H7 (cell line): ENCODE measurements at regions not wholly inside any gene's neighbourhood (a gene's known extent, or its start where the extent isn't known, plus 50 kb on each side); places are given as distances from the start of the nearest gene placed in this dataset.
A peak's percentile ranks its signal among the peaks of the same experiment; 100 is the strongest.
"Not testable (repeated sequence)": the region's sequence is repeated elsewhere in the genome, so short reads cannot be mapped to it uniquely, and the experiment has no call there.

Experiments used
- DNase-seq: peaks from one replicate; pipeline ENCODE4 v3.0.0; 2012
- H3K27me3 ChIP-seq: 2 replicates; pipeline ENCODE4 v1.6.0; 2011; ENCODE audit warnings: mild to moderate bottlenecking, low read length; ENCODE audit not compliant: control insufficient read depth, insufficient read depth
- H3K36me3 ChIP-seq: replicated peaks from 2 replicates; pipeline ENCODE4 v1.5.1; 2011; ENCODE audit warnings: low read length; ENCODE audit not compliant: control insufficient read depth, insufficient read depth
- H3K4me3 ChIP-seq: 2 replicates; pipeline ENCODE4 v1.5.1; 2011; ENCODE audit warnings: low read depth, mild to moderate bottlenecking, control low read depth, low read length, moderate library complexity; ENCODE audit not compliant: insufficient read depth

GRCh38 chr10:125404902-125405301 is 244.5 kb upstream of the CTBP2 start:
- not testable (repeated sequence) for H3K4me3 ChIP-seq, H3K36me3 ChIP-seq, H3K27me3 ChIP-seq, DNase-seq

GRCh38 chr10:125401462-125401861 is 241.1 kb upstream of the CTBP2 start:
- Histone ChIP-seq H3K27me3 (no peaks in the 10 kb centered on the region), H3K36me3 (no peaks in the 10 kb centered on the region), H3K4me3 (no peak overlapping the region)
- no peak for DNase-seq

GRCh38 chr10:125399289-125399688 is 238.9 kb upstream of the CTBP2 start:
- H3K4me3 ChIP-seq, result no peak overlapping the region
- H3K36me3 ChIP-seq, result no peaks in the 10 kb centered on the region
- no peaks in the 10 kb centered on the region for H3K27me3 ChIP-seq
- DNase-seq, result no peak

- Histone ChIP-seq H3K4me3 (no peak overlapping the region), H3K36me3 (no peaks in the 10 kb centered on the region), H3K27me3 (no peaks in the 10 kb centered on the region)
- DNase-seq, result no peak
Measured at GRCh38 chr10:125398270-125398669, 237.9 kb upstream of the CTBP2 start.

GRCh38 chr10:125397608-125398007 is 237.2 kb upstream of the CTBP2 start:
- Histone ChIP-seq H3K36me3 (no peaks in the 10 kb centered on the region), H3K4me3 (no peak overlapping the region)
- no peak for DNase-seq

GRCh38 chr10:125396676-125397075 is 236.3 kb upstream of the CTBP2 start:
- no peaks in the 10 kb centered on the region for H3K27me3 ChIP-seq
- no peak overlapping the region for H3K4me3 ChIP-seq
- H3K36me3 ChIP-seq, result no peaks in the 10 kb centered on the region
- no peak for DNase-seq

More at GRCh38 chr10:125397608-125398007, 237.2 kb upstream of the CTBP2 start:
- no peaks in the 10 kb centered on the region for H3K27me3 ChIP-seq

- no peak overlapping the region for H3K4me3 ChIP-seq
- H3K36me3 ChIP-seq, result no peaks in the 10 kb centered on the region
- no peaks in the 10 kb centered on the region for H3K27me3 ChIP-seq
- DNase-seq, result no peak
Measured at GRCh38 chr10:125392609-125393008, 232.2 kb upstream of the CTBP2 start.

GRCh38 chr10:125392154-125392553 is 231.8 kb upstream of the CTBP2 start:
- Histone ChIP-seq H3K4me3 (no peak overlapping the region), H3K36me3 (no peaks in the 10 kb centered on the region), H3K27me3 (no peaks in the 10 kb centered on the region)
- no peak for DNase-seq

- Histone ChIP-seq H3K27me3 (no peaks in the 10 kb centered on the region), H3K36me3 (no peaks in the 10 kb centered on the region), H3K4me3 (no peak overlapping the region)
- DNase-seq, result no peak
Measured at GRCh38 chr10:125389648-125390047, 229.3 kb upstream of the CTBP2 start.

GRCh38 chr10:125379592-125379991 is 219.2 kb upstream of the CTBP2 start:
- H3K27me3 ChIP-seq, result no peaks in the 10 kb centered on the region
- H3K4me3 ChIP-seq, result no peak overlapping the region
- H3K36me3 ChIP-seq, result no peaks in the 10 kb centered on the region
- DNase-seq, result no peak

GRCh38 chr10:125377368-125377767 is 217.0 kb upstream of the CTBP2 start:
- no peak overlapping the region for H3K4me3 ChIP-seq
- DNase-seq, result no peak
- H3K36me3 ChIP-seq, result no peaks in the 10 kb centered on the region
- H3K27me3 ChIP-seq, result no peaks in the 10 kb centered on the region

GRCh38 chr10:125375210-125375609 is 214.8 kb upstream of the CTBP2 start:
- no peaks in the 10 kb centered on the region; the same call in 1 of the 2 replicates for H3K27me3 ChIP-seq
- H3K4me3 ChIP-seq, result no peak overlapping the region
- H3K36me3 ChIP-seq, result no peaks in the 10 kb centered on the region
- no peak for DNase-seq

- H3K27me3 ChIP-seq, result no peaks in the 10 kb centered on the region; the same call in 1 of the 2 replicates
- H3K4me3 ChIP-seq, result no peak overlapping the region
- H3K36me3 ChIP-seq, result no peaks in the 10 kb centered on the region
- no peak for DNase-seq
Measured at GRCh38 chr10:125373546-125373945, 213.2 kb upstream of the CTBP2 start.

GRCh38 chr10:125370578-125370977 is 210.2 kb upstream of the CTBP2 start:
- H3K27me3 ChIP-seq, result no peaks in the 10 kb centered on the region; the same call in 1 of the 2 replicates
- peak; percentile 87 for DNase-seq
- no peak overlapping the region for H3K4me3 ChIP-seq
- H3K36me3 ChIP-seq, result no peaks in the 10 kb centered on the region

- Histone ChIP-seq H3K27me3 (no peaks in the 10 kb centered on the region; the same call in 1 of the 2 replicates), H3K4me3 (no peak overlapping the region), H3K36me3 (no peaks in the 10 kb centered on the region)
- DNase-seq, result no peak
Measured at GRCh38 chr10:125369382-125370326, 209.3 kb upstream of the CTBP2 start.
